HL-60 (cell line): ENCODE measurements at regions not wholly inside any gene's neighbourhood (a gene's known extent, or its start where the extent isn't known, plus 50 kb on each side); places are given as distances from the start of the nearest gene placed in this dataset.

ENCODE experiments used
- GABPA ChIP-seq: IDR thresholded peaks from 2 replicates; pipeline ENCODE4 v1.6.1; 2012; ENCODE audit warnings: low read depth
- TF ChIP-seq, protein P1 (sequence below): IDR thresholded peaks from one replicate; pipeline ENCODE4 v1.5.1; 2011; ENCODE audit warnings: low read length, control low read depth, inconsistent platforms; ENCODE audit not compliant: insufficient read depth

DNA sequence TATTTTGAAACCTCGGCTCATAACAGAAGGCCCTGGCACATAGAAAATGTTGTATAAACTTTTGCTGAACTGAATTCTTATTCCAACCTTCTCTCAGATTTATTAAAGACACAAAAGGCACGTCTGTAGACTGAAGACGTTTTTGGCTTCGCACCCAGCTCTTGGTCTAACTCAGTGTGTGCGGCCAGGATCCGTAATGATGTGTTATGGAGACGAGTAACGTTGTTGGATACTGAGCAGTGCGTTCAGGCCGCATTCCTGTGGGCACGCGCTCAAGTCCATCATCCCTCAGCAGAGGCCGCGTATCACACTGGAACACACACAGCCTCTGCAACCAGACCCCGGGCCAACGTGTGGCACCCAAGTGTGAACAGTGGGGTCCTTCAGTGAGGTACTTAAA is 154.8 kb upstream of the RAB4A start:
- TF ChIP-seq, protein P1, sequence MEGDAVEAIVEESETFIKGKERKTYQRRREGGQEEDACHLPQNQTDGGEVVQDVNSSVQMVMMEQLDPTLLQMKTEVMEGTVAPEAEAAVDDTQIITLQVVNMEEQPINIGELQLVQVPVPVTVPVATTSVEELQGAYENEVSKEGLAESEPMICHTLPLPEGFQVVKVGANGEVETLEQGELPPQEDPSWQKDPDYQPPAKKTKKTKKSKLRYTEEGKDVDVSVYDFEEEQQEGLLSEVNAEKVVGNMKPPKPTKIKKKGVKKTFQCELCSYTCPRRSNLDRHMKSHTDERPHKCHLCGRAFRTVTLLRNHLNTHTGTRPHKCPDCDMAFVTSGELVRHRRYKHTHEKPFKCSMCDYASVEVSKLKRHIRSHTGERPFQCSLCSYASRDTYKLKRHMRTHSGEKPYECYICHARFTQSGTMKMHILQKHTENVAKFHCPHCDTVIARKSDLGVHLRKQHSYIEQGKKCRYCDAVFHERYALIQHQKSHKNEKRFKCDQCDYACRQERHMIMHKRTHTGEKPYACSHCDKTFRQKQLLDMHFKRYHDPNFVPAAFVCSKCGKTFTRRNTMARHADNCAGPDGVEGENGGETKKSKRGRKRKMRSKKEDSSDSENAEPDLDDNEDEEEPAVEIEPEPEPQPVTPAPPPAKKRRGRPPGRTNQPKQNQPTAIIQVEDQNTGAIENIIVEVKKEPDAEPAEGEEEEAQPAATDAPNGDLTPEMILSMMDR, result no peak
- TF ChIP-seq GABPA, result no peak
